ENCODE measurements at regions not wholly inside any gene's neighbourhood (a gene's known extent, or its start where the extent isn't known, plus 50 kb on each side); places are given as distances from the start of the nearest gene placed in this dataset.

GRCh38 chr2:187709065-187709464 lies 154.8 kb upstream of the TFPI start:
- Histone ChIP-seq H3K27me3 (ENCODE audit: control insufficient read depth, insufficient read depth, low read length) (no peaks in the 10 kb centered on the region), H3K36me3 (ENCODE audit: control insufficient read depth, insufficient read depth, low read length) (no peaks in the 10 kb centered on the region), H3K27ac (ENCODE audit: low read length) (no peak overlapping the region), H3K4me1 (ENCODE audit: control insufficient read depth, insufficient read depth, low read length) (no peaks in the 10 kb centered on the region), H3K9me3 (ENCODE audit: control insufficient read depth, insufficient read depth, low read length) (no peaks in the 10 kb centered on the region), H3K4me3 (ENCODE audit: low read length) (no peak overlapping the region)
- whole genome bisulfite sequencing (ENCODE audit: insufficient coverage, insufficient read length), result no CpG with 5 or more reads among the region's 2 CpGs
- no peak for DNase-seq (ENCODE audit: low read depth, low spot score)

DNA sequence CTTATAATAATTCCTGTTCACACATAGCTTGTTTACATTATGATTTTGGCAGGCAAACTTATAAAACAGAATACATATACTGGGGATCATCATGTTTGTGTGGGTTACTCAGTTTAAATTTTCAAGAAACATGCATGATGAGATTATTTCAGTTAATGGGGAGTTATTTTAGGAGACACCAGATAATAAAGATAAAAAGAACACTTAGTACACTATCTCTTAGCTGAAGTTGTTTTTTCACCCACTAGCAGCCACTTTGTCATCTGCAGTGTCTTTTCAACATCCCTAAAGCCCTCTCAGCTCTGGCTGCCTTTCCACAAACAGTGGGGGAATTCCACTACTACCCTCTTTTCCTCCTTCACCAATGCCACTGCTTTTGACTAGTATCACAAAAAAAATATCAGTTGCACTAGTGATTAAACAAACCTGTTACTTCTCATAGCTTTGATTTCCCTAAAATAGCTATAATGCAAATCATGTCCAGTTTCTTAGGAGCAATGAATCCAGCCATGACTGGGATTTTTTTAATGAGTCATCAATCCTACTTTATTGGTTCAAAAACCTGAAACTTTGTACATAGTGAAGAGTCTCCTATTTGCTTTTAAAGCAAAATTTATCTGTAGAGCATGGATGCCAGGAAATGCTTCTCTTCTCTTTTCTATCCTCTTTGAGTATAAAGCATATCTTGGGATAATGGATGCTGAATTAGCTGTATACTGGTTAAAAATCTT lies 156.7 kb upstream of the TFPI start:
- Histone ChIP-seq H3K27me3 (ENCODE audit: control insufficient read depth, insufficient read depth, low read length) (no peaks in the 10 kb centered on the region), H3K4me1 (ENCODE audit: control insufficient read depth, insufficient read depth, low read length) (no peaks in the 10 kb centered on the region), H3K27ac (ENCODE audit: low read length) (no peak overlapping the region), H3K9me3 (ENCODE audit: control insufficient read depth, insufficient read depth, low read length) (no peaks in the 10 kb centered on the region; the same call in 1 of the 2 replicates), H3K4me3 (ENCODE audit: low read length) (no peak overlapping the region), H3K36me3 (ENCODE audit: control insufficient read depth, insufficient read depth, low read length) (no peaks in the 10 kb centered on the region)
- no peak for DNase-seq (ENCODE audit: low read depth, low spot score)

GRCh38 chr2:187715590-187715989 lies 161.4 kb upstream of the TFPI start:
- H3K9me3 ChIP-seq (ENCODE audit: control insufficient read depth, insufficient read depth, low read length), result no peaks in the 10 kb centered on the region; the same call in 1 of the 2 replicates
- no peak overlapping the region for H3K4me3 ChIP-seq (ENCODE audit: low read length)
- H3K27ac ChIP-seq (ENCODE audit: low read length), result no peak overlapping the region
- no peaks in the 10 kb centered on the region for H3K36me3 ChIP-seq (ENCODE audit: control insufficient read depth, insufficient read depth, low read length)
- DNase-seq (ENCODE audit: low read depth, low spot score), result no peak
- H3K27me3 ChIP-seq (ENCODE audit: control insufficient read depth, insufficient read depth, low read length), result no peaks in the 10 kb centered on the region
- no peaks in the 10 kb centered on the region for H3K4me1 ChIP-seq (ENCODE audit: control insufficient read depth, insufficient read depth, low read length)

- no peaks in the 10 kb centered on the region; the same call in 1 of the 2 replicates for H3K9me3 ChIP-seq (ENCODE audit: control insufficient read depth, insufficient read depth, low read length)
- DNase-seq (ENCODE audit: low read depth, low spot score), result no peak
- WGBS (ENCODE audit: insufficient coverage, insufficient read length), result no CpG with 5 or more reads among the region's 3 CpGs
- no peak overlapping the region for H3K4me3 ChIP-seq (ENCODE audit: low read length)
- H3K27ac ChIP-seq (ENCODE audit: low read length), result no peak overlapping the region
- no peaks in the 10 kb centered on the region for H3K27me3 ChIP-seq (ENCODE audit: control insufficient read depth, insufficient read depth, low read length)
- H3K36me3 ChIP-seq (ENCODE audit: control insufficient read depth, insufficient read depth, low read length), result no peaks in the 10 kb centered on the region
- H3K4me1 ChIP-seq (ENCODE audit: control insufficient read depth, insufficient read depth, low read length), result no peaks in the 10 kb centered on the region
Observed at GRCh38 chr2:187716301-187716700, 162.1 kb upstream of the TFPI start.

GRCh38 chr2:187718092-187718491 lies 163.9 kb upstream of the TFPI start:
- Histone ChIP-seq H3K4me1 (ENCODE audit: control insufficient read depth, insufficient read depth, low read length) (no peaks in the 10 kb centered on the region), H3K4me3 (ENCODE audit: low read length) (no peak overlapping the region), H3K9me3 (ENCODE audit: control insufficient read depth, insufficient read depth, low read length) (no peaks in the 10 kb centered on the region; the same call in 1 of the 2 replicates), H3K27me3 (ENCODE audit: control insufficient read depth, insufficient read depth, low read length) (no peaks in the 10 kb centered on the region), H3K36me3 (ENCODE audit: control insufficient read depth, insufficient read depth, low read length) (no peaks in the 10 kb centered on the region), H3K27ac (ENCODE audit: low read length) (no peak overlapping the region)
- WGBS (ENCODE audit: insufficient coverage, insufficient read length), result no CpG with 5 or more reads among the region's 1 CpG
- no peak for DNase-seq (ENCODE audit: low read depth, low spot score)

- H3K27me3 ChIP-seq (ENCODE audit: control insufficient read depth, insufficient read depth, low read length), result no peaks in the 10 kb centered on the region
- DNase-seq (ENCODE audit: low read depth, low spot score), result no peak
- no peaks in the 10 kb centered on the region for H3K36me3 ChIP-seq (ENCODE audit: control insufficient read depth, insufficient read depth, low read length)
- no peaks in the 10 kb centered on the region; the same call in 1 of the 2 replicates for H3K9me3 ChIP-seq (ENCODE audit: control insufficient read depth, insufficient read depth, low read length)
- H3K4me3 ChIP-seq (ENCODE audit: low read length), result no peak overlapping the region
- H3K27ac ChIP-seq (ENCODE audit: low read length), result no peak overlapping the region
- WGBS (ENCODE audit: insufficient coverage, insufficient read length), result no CpG with 5 or more reads among the region's 2 CpGs
- H3K4me1 ChIP-seq (ENCODE audit: control insufficient read depth, insufficient read depth, low read length), result no peaks in the 10 kb centered on the region
Observed at GRCh38 chr2:187719510-187719909, 165.3 kb upstream of the TFPI start.

DNA sequence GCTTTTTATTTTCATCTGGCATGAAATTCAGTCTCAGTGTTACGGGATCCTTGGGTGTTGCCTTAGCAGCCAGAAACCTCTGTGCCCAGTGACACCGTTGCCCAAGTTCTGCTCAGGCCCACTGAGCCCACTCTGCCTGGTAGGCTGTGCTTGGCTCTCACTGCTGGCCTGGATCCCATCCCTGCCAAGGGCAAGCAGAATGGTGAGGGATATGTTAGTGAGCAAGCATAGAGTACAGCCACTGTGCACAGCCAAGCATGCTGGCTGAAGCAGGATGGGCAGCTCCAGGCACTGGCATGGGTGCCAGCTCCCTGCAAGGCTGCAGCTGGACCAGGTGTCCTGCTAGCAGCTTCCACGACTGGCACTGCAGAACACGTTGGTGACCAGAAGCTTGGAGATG lies 194.7 kb upstream of the TFPI start:
- WGBS (ENCODE audit: insufficient coverage, insufficient read length), result no CpG with 5 or more reads among the region's 4 CpGs
- H3K36me3 ChIP-seq (ENCODE audit: control insufficient read depth, insufficient read depth, low read length), result no peaks in the 10 kb centered on the region; the same call in 1 of the 2 replicates
- H3K9me3 ChIP-seq (ENCODE audit: control insufficient read depth, insufficient read depth, low read length), result no peaks in the 10 kb centered on the region
- no peaks in the 10 kb centered on the region for H3K27me3 ChIP-seq (ENCODE audit: control insufficient read depth, insufficient read depth, low read length)
- DNase-seq (ENCODE audit: low read depth, low spot score), result no peak
- H3K4me1 ChIP-seq (ENCODE audit: control insufficient read depth, insufficient read depth, low read length), result no peaks in the 10 kb centered on the region
- no peak overlapping the region for H3K4me3 ChIP-seq (ENCODE audit: low read length)
- no peak overlapping the region for H3K27ac ChIP-seq (ENCODE audit: low read length)

GRCh38 chr2:187749804-187750431 lies 195.7 kb upstream of the TFPI start:
- H3K4me3 ChIP-seq (ENCODE audit: low read length), result no peak overlapping the region

GRCh38 chr2:187768995-187769394 lies 214.8 kb upstream of the TFPI start:
- no peak for DNase-seq (ENCODE audit: low read depth, low spot score)
- Histone ChIP-seq H3K9me3 (ENCODE audit: control insufficient read depth, insufficient read depth, low read length) (no peaks in the 10 kb centered on the region), H3K4me1 (ENCODE audit: control insufficient read depth, insufficient read depth, low read length) (no peaks in the 10 kb centered on the region), H3K27ac (ENCODE audit: low read length) (no peak overlapping the region), H3K36me3 (ENCODE audit: control insufficient read depth, insufficient read depth, low read length) (no peaks in the 10 kb centered on the region), H3K4me3 (ENCODE audit: low read length) (no peak overlapping the region), H3K27me3 (ENCODE audit: control insufficient read depth, insufficient read depth, low read length) (no peaks in the 10 kb centered on the region)
- no CpG with 5 or more reads among the region's 4 CpGs for WGBS (ENCODE audit: insufficient coverage, insufficient read length)

More at GRCh38 chr2:187749804-187750431, 195.7 kb upstream of the TFPI start:
- Histone ChIP-seq H3K9me3 (ENCODE audit: control insufficient read depth, insufficient read depth, low read length) (no peaks in the 10 kb centered on the region), H3K36me3 (ENCODE audit: control insufficient read depth, insufficient read depth, low read length) (no peaks in the 10 kb centered on the region; the same call in 1 of the 2 replicates), H3K4me1 (ENCODE audit: control insufficient read depth, insufficient read depth, low read length) (no peaks in the 10 kb centered on the region), H3K27me3 (ENCODE audit: control insufficient read depth, insufficient read depth, low read length) (no peaks in the 10 kb centered on the region), H3K27ac (ENCODE audit: low read length) (no peak overlapping the region)
- DNase-seq (ENCODE audit: low read depth, low spot score), result no peak
- no CpG with 5 or more reads among the region's 7 CpGs for WGBS (ENCODE audit: insufficient coverage, insufficient read length)

GRCh38 chr2:187769437-187769836 lies 215.2 kb upstream of the TFPI start:
- Histone ChIP-seq H3K36me3 (ENCODE audit: control insufficient read depth, insufficient read depth, low read length) (no peaks in the 10 kb centered on the region), H3K4me1 (ENCODE audit: control insufficient read depth, insufficient read depth, low read length) (no peaks in the 10 kb centered on the region), H3K9me3 (ENCODE audit: control insufficient read depth, insufficient read depth, low read length) (no peaks in the 10 kb centered on the region), H3K27ac (ENCODE audit: low read length) (no peak overlapping the region), H3K4me3 (ENCODE audit: low read length) (no peak overlapping the region), H3K27me3 (ENCODE audit: control insufficient read depth, insufficient read depth, low read length) (no peaks in the 10 kb centered on the region)
- no peak for DNase-seq (ENCODE audit: low read depth, low spot score)
- WGBS (ENCODE audit: insufficient coverage, insufficient read length), result no CpG with 5 or more reads among the region's 3 CpGs
